GM21529 (cell line): ENCODE measurements at regions not wholly inside any gene's neighbourhood (a gene's known extent, or its start where the extent isn't known, plus 50 kb on each side); places are given as distances from the start of the nearest gene placed in this dataset.

Experiments
- ATAC-seq: cut with Tn5 transposase; IDR thresholded peaks from one replicate; pipeline ENCODE4 v1.9.1; 2021; ENCODE audit not compliant: unreplicated experiment

DNA sequence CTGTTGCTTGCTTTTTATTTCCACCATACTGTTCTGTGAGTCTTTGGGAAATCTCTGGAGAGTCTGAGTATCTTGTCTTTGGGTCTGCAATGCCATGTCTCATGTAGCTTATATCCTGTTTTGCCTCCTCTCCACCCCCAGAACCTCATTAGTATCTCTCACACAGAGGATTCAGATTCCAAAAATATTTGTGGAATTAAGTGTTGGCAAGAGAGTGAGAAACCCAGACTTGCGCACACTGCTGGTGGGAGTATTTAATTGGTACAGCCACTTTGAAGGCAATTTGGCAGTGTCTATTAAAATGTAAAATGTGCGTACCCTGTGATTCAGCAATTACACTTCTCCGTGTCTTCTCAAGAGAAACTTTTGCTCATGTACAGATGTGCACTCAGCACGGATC is 68.6 kb downstream of the ZNF621 start:
- ATAC-seq, result no peak

GRCh38 chr3:40597441-40597840 is 72.7 kb downstream of the ZNF621 start:
- no peak for ATAC-seq

GRCh38 chr3:40598338-40598737 is 73.6 kb downstream of the ZNF621 start:
- ATAC-seq, result no peak

DNA sequence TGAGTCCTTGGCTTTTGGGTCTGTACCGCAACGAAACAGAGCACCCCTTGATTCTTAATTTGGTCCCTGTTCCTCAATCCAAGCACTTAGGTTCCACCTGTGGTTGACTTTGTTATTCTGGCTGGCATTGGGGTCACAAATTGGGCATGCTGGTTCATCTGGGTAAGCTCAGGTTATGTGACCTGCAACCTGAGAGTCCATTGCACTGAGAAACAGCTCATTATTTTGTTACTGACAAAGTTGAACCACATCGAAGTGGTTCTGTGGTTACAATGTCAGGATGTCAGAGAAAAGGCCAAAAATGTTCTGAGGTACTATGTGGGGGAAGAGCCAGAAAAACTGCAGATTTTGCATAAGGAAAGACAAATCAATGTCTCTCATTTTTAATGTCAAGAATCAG is 74.2 kb downstream of the ZNF621 start:
- ATAC-seq, result no peak

DNA sequence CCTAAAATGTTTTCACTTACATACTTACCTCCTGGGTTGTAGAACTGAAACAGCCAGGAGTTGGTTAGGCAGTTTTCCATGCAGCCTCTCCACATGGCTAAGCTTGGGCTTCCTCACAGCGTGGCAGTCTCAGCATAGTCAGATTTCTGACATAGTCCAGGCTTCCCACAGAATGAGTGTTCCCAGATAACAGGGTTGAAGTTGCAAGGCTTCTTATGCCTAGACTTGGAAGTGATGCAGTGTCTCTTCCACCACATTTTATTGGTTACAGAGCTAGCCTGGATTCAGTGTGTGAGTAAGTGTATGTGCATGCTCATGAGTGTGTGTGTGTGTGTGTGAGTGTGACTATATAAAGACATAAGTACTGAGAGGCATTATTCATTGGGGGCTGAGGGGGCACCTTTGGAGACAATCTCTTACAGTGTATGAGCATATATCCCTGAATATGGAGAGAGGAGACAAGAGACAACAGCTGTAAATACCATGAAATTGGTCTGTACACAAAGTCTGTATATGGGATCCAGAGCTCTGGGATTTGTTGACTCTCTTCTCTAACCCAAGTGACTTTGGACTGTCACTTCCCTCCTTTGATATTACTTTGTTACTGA is 78.1 kb downstream of the ZNF621 start:
- no peak for ATAC-seq

DNA sequence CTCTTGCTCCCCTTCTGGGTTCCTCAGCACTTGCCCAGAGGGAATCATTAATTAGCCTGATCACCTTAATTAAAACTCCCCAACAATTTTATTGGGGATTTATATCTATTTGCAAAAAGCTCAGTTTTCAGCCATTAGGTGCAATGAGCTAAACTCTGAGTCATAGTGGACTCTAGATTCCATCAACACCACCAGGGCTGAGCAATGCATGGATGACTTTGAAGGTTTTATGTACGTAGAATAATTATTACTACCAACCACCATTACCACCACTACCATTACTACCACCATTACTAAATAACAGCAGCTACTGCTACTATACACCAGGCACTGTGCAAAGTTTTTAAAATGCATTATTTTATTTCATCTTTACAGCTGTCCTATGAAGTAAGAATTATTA is 81.2 kb downstream of the ZNF621 start:
- no peak for ATAC-seq

- no peak for ATAC-seq
These were observed 83.3 kb downstream of the ZNF621 start for GRCh38 chr3:40608091-40608490.

GRCh38 chr3:40613306-40613705 is 88.5 kb downstream of the ZNF621 start:
- ATAC-seq, result no peak

DNA sequence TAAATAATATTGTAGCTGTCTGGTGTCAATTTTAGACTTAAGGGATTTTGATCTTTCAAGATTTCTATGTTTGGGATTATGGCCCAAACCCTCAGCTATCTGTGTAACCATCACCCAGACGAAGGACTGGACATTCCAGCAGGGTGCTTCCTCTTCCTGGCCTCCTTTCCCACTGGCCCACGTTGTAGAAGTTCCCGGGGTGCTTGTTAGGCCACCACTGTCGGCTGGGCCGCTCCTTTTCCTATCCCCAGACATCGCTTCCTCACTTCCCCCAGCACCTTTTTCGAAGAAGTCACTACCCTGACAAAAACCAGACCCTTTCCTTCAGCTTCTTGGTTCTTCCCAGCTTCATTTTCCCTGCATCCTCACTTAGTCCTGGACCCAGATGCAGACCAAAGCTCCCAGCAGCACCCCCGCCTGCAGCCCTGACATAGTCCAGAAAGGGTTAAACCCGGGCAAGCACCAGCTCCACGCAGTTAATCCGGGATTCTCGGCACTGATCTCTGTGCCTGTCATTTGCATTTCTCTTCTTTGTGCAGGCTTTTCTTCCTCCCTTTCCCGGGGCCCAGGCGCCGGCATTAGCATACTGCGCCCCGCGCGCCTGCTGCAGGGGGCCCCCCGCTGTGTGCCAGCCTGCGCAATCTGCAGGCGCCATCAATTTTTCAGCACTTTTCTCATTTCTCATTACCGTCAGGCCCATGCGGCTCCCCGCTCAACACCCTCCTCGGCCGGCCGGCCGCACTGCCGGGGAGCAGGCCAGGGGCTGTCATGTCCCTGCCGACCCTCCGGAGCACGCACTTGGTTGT is 90.6 kb downstream of the ZNF621 start:
- ATAC-seq, result no peak

- ATAC-seq, result no peak
These were observed 91.4 kb downstream of the ZNF621 start for GRCh38 chr3:40615918-40616819.

GRCh38 chr3:40617084-40617483 is 92.3 kb downstream of the ZNF621 start:
- ATAC-seq, result no peak

DNA sequence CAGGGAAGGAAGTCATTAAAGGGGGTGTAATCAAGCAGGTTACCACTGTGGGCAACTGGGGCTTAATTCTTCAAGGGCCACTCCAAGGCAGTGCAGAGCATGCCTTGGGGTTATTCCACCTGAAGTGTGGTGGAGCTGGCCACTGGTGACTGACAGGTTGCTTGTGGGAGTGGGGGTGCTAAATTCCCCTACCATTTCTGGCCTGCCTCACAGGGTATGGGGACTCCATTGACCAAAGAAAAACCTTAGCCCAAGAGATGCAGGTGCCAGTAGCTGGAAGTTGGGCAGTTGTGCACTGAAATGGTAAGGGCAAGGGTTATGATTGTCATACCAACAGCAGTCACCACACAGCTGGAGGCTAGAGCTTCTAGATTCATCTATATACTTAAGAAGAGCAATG is 93.4 kb downstream of the ZNF621 start:
- no peak for ATAC-seq

DNA sequence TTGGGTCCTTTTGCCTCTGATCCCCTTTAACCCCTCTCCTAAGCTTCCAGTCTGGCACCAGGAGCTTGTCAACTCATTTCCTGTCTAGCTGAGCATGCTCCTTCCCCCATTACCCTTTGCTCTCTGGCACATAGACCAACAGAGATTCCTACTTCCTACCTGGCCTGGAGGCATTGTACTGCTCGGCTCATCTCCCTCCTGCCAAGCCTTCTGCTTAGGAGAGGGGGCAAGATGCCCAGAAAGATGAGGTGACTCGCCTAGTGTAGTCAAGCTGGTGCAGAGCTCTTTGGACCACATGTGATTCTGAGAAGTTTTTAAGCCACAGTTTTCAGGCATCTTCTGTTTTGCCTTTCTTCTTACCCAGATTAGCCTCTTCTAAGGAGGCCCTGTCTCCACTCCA is 95.4 kb downstream of the ZNF621 start:
- ATAC-seq, result no peak

DNA sequence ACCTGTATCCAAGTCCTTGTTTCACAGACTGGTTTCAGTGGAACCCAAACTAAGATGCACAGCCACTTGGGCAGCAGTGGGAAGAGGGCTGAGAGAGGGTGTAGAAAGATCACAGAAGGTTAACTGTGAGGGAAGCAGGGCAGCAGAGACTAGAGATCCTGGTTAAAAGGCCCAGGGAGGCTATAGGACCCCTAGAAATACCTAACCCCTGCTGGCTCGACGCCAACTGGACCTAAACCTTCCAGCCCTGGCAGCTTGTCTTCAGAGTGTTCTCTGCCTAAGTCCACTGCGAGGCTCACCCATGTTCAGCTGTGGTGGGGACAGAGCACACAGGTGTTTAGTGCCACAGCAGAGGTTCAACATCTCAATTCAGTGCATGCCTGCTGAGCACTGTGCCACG is 96.5 kb downstream of the ZNF621 start:
- no peak for ATAC-seq

DNA sequence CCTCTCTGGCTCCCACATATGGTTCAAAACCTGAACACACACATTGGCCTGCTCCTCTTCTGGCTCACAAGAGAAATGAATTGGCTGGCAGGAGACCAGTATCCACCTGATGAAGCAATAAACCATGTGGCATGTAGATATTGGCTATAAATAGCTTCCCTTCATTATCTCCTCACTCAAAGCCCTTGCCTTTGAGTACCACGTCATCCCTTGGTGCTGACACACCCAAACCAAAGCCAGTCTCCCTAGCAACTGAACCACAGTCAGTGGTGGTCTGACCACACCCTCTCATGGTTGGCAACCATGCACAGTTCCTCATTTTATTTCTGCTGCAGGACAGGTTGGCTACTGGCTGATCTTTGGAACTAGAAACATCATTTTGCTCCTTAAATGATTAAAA is 98.8 kb downstream of the ZNF621 start:
- ATAC-seq, result peak; percentile 79

GRCh38 chr3:40624189-40624769 is 99.5 kb downstream of the ZNF621 start:
- ATAC-seq, result no peak

DNA sequence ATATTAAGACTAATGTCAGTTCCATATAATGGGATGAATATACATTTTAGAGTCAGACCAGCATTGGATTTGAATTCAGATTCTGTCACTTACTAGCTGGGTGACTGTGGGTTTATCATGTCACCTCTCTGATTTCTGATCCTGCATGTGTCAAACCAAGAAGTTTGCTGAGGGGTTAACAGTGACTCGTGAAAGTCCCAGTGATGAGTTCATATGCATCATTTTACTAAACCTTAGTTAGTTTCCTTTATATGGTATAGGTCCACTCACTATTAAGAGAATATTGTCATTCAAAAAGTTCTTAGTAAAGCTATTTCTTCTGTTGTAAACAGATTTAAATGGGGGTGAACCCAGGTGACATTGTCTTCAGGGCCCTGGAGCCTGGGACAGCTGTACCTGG is 102.3 kb downstream of the ZNF621 start:
- no peak for ATAC-seq

- ATAC-seq, result no peak
These were observed 104.2 kb downstream of the ZNF621 start for GRCh38 chr3:40628984-40629383.

GRCh38 chr3:40631341-40631995 is 106.7 kb downstream of the ZNF621 start:
- ATAC-seq, result no peak

- no peak for ATAC-seq
These were observed 113.1 kb downstream of the ZNF621 start for GRCh38 chr3:40637906-40638305.

DNA sequence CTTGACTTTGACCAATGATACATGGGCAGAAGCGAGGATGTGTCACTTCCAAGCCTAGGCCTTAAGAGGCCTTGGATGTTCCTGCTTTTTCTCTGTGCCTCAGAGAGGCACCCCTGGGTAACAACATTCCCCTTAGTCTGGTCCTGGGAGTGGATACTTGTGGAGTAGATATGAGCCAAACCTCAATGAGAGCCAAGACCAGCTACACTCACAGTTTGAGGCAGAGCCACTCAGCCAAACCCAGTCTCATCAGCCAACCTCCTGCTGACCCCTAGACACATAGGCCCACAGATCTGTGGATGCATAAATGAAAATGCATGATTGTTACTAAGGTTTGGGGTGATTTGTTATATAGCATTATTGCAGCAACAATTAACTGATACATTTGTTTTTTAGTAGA is 114.2 kb downstream of the ZNF621 start:
- ATAC-seq, result no peak
